Fibroblast of pulmonary artery (primary cell): ENCODE measurements at regions not wholly inside any gene's neighbourhood (a gene's known extent, or its start where the extent isn't known, plus 50 kb on each side); places are given as distances from the start of the nearest gene placed in this dataset.
"Not testable (repeated sequence)": the region's sequence is repeated elsewhere in the genome, so short reads cannot be mapped to it uniquely, and the experiment has no call there.

Source experiments
- DNase-seq: peaks from one replicate; pipeline ENCODE4 v3.0.0-alpha.2; 2010; ENCODE audit warnings: low read depth
- H3K4me3 ChIP-seq: replicated peaks from 2 replicates; pipeline ENCODE4 v1.5.1; 2011; ENCODE audit warnings: low read depth, mild to moderate bottlenecking, control low read depth, low read length, moderate library complexity
- TF ChIP-seq, protein P1 (sequence below): IDR thresholded peaks from 2 replicates; pipeline ENCODE4 v1.5.1; 2011; ENCODE audit warnings: mild to moderate bottlenecking, control low read depth, low read length, inconsistent platforms; ENCODE audit errors: missing control alignments

GRCh38 chr11:96481771-96482170, 92.0 kb downstream of the JRKL start:
- H3K4me3 ChIP-seq, result no peak overlapping the region
- peak; percentile 14 for DNase-seq
- TF ChIP-seq, protein P1, sequence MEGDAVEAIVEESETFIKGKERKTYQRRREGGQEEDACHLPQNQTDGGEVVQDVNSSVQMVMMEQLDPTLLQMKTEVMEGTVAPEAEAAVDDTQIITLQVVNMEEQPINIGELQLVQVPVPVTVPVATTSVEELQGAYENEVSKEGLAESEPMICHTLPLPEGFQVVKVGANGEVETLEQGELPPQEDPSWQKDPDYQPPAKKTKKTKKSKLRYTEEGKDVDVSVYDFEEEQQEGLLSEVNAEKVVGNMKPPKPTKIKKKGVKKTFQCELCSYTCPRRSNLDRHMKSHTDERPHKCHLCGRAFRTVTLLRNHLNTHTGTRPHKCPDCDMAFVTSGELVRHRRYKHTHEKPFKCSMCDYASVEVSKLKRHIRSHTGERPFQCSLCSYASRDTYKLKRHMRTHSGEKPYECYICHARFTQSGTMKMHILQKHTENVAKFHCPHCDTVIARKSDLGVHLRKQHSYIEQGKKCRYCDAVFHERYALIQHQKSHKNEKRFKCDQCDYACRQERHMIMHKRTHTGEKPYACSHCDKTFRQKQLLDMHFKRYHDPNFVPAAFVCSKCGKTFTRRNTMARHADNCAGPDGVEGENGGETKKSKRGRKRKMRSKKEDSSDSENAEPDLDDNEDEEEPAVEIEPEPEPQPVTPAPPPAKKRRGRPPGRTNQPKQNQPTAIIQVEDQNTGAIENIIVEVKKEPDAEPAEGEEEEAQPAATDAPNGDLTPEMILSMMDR, result no peak

- DNase-seq, result no peak
- TF ChIP-seq, protein P1, result no peak
- no peak overlapping the region for H3K4me3 ChIP-seq
Observed at GRCh38 chr11:96482193-96482592, 92.4 kb downstream of the JRKL start.

- TF ChIP-seq, protein P1, result no peak
- no peak overlapping the region for H3K4me3 ChIP-seq
- DNase-seq, result no peak
Observed at GRCh38 chr11:96483374-96483955, 93.7 kb downstream of the JRKL start.

DNA sequence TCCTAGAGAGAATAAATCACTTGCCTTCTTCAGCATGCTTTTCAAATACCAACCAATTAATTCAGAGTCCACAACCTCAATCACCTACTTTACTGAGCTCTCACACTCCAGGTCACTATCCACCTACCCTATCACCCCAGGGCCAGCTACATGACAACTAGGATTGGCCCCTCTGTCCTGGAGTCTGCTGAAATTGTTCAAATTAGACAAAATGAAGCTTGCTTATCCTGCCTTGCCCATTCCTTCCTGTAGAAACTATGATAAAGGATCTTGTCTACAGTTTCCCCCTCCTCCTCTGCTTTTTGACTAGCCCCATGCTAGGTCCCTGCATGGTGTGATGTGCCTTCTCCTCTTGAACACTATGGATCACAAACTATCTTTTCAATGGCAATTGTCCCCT, 94.5 kb downstream of the JRKL start:
- no peak overlapping the region for H3K4me3 ChIP-seq
- DNase-seq, result no peak
- TF ChIP-seq, protein P1, result no peak

- TF ChIP-seq, protein P1, result no peak
- DNase-seq, result peak; percentile 23
- no peak overlapping the region for H3K4me3 ChIP-seq
Observed at GRCh38 chr11:96486890-96487611, 97.2 kb downstream of the JRKL start.

DNA sequence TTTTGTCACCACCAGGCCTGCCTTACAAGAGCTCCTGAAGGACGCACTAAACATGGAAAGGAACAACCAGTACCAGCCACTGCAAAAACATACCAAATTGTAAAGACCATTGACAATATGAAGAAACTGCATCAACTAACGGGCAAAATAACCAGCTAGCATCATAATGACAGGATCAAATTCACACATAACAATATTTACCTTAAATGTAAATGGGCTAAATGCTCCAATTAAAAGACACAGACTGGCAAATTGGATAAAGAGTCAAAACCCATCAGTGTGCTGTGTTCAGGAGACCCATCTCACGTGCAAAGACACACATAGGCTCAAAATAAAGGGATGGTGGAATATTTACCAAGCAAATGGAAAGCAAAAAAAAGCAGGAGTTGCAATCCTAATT, 99.1 kb downstream of the JRKL start:
- H3K4me3 ChIP-seq, DNase-seq: not testable (repeated sequence)

- TF ChIP-seq, protein P1, result no peak
- no peak overlapping the region for H3K4me3 ChIP-seq
- no peak for DNase-seq
Observed at GRCh38 chr11:96500440-96500839, 110.6 kb downstream of the JRKL start.
